ENCODE measurements at regions not wholly inside any gene's neighbourhood (a gene's known extent, or its start where the extent isn't known, plus 50 kb on each side); places are given as distances from the start of the nearest gene placed in this dataset.

DNA sequence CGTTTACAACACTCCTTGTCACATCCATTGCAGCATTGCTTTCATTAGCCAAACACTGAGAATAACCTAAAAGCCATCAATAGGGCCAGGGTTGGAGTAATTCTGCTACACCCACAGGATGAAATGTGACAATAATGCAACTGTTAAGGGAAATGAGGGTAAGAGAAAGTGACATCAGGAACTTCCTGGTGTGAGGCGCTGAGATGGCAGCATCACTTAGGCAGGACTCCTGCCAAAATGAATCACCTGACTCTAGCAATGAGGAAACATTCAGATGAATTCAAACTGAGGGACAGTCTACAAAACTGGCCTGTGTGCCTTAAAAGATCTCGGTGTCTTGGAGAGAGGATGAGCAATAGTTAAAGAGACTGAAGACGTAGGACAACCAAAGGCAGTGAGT lies 115.6 kb upstream of the AGAP1 start:
- TF ChIP-seq, protein P1, sequence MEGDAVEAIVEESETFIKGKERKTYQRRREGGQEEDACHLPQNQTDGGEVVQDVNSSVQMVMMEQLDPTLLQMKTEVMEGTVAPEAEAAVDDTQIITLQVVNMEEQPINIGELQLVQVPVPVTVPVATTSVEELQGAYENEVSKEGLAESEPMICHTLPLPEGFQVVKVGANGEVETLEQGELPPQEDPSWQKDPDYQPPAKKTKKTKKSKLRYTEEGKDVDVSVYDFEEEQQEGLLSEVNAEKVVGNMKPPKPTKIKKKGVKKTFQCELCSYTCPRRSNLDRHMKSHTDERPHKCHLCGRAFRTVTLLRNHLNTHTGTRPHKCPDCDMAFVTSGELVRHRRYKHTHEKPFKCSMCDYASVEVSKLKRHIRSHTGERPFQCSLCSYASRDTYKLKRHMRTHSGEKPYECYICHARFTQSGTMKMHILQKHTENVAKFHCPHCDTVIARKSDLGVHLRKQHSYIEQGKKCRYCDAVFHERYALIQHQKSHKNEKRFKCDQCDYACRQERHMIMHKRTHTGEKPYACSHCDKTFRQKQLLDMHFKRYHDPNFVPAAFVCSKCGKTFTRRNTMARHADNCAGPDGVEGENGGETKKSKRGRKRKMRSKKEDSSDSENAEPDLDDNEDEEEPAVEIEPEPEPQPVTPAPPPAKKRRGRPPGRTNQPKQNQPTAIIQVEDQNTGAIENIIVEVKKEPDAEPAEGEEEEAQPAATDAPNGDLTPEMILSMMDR (IDR thresholded peaks at IDR 0.05): no peak
- no peak for TF ChIP-seq POLR2A (IDR thresholded peaks at IDR 0.05)
